GM19395 (cell line): ENCODE measurements at regions not wholly inside any gene's neighbourhood (a gene's known extent, or its start where the extent isn't known, plus 50 kb on each side); places are given as distances from the start of the nearest gene placed in this dataset.
"Not testable (repeated sequence)": the region's sequence is repeated elsewhere in the genome, so short reads cannot be mapped to it uniquely, and the experiment has no call there.

ENCODE experiments used
- ATAC-seq: cut with Tn5 transposase; IDR thresholded peaks from one replicate; pipeline ENCODE4 v1.9.1; 2021; ENCODE audit warnings: mild to moderate bottlenecking, moderate library complexity; ENCODE audit not compliant: unreplicated experiment

- no peak for ATAC-seq
These were observed 310.4 kb downstream of the ZNF674 start for GRCh38 chrX:46234775-46235174.

GRCh38 chrX:46228389-46228788 is 316.8 kb downstream of the ZNF674 start:
- ATAC-seq, result no peak

- ATAC-seq, result no peak
These were observed 318.8 kb downstream of the ZNF674 start for GRCh38 chrX:46226422-46226821.

- not testable (repeated sequence) for ATAC-seq
These were observed 321.7 kb downstream of the ZNF674 start for GRCh38 chrX:46223499-46223898.

GRCh38 chrX:46220822-46221221 is 324.4 kb downstream of the ZNF674 start:
- ATAC-seq, result no peak

GRCh38 chrX:46218373-46218772 is 326.8 kb downstream of the ZNF674 start:
- ATAC-seq, result no peak

GRCh38 chrX:46216406-46216805 is 328.8 kb downstream of the ZNF674 start:
- no peak for ATAC-seq

GRCh38 chrX:46211079-46211478 is 334.1 kb downstream of the ZNF674 start:
- ATAC-seq, result no peak

- ATAC-seq, result no peak
These were observed 335.5 kb downstream of the ZNF674 start for GRCh38 chrX:46209768-46210167.

- no peak for ATAC-seq
These were observed 336.2 kb downstream of the ZNF674 start for GRCh38 chrX:46209037-46209436.

- ATAC-seq, result peak; percentile 65
These were observed 336.9 kb downstream of the ZNF674 start for GRCh38 chrX:46208225-46208854.

- no peak for ATAC-seq
These were observed 340.3 kb downstream of the ZNF674 start for GRCh38 chrX:46204721-46205422.

- no peak for ATAC-seq
These were observed 342.3 kb downstream of the ZNF674 start for GRCh38 chrX:46202733-46203514.

- no peak for ATAC-seq
These were observed 344.8 kb downstream of the ZNF674 start for GRCh38 chrX:46200413-46200812.

- ATAC-seq, result no peak
These were observed 346.4 kb downstream of the ZNF674 start for GRCh38 chrX:46198858-46199257.

GRCh38 chrX:46186811-46187106 is 358.5 kb downstream of the ZNF674 start:
- not testable (repeated sequence) for ATAC-seq

GRCh38 chrX:46185923-46186810 is 359.1 kb downstream of the ZNF674 start:
- no peak for ATAC-seq

- no peak for ATAC-seq
These were observed 360.5 kb downstream of the ZNF674 start for GRCh38 chrX:46184749-46185148.

- peak; percentile 88 for ATAC-seq
These were observed 364.9 kb downstream of the ZNF674 start for GRCh38 chrX:46180258-46180687.

- ATAC-seq, result peak; percentile 26
These were observed 365.5 kb downstream of the ZNF674 start for GRCh38 chrX:46179748-46180147.

GRCh38 chrX:46178763-46179162 is 366.5 kb downstream of the ZNF674 start:
- ATAC-seq, result no peak
